SK-N-MC (cell line): ENCODE measurements at regions not wholly inside any gene's neighbourhood (a gene's known extent, or its start where the extent isn't known, plus 50 kb on each side); places are given as distances from the start of the nearest gene placed in this dataset.

Source experiments
- EZH2 ChIP-seq: fragments of 200-600 bp; sonication (generic); IDR thresholded peaks from one replicate; pipeline ENCODE4 v1.6.1; 2017; ENCODE audit warnings: antibody characterized with exemption
- FOXP2 ChIP-seq: optimal IDR thresholded peaks from 2 replicates; pipeline ENCODE3; 2011; ENCODE audit warnings: mild to moderate bottlenecking, moderate library complexity; ENCODE audit not compliant: insufficient read depth; ENCODE audit errors: extremely low read length, control extremely low read depth
- POLR2AphosphoS5 ChIP-seq: IDR thresholded peaks from 2 replicates; pipeline ENCODE4 v1.6.1; 2012; ENCODE audit warnings: mild to moderate bottlenecking, low read depth, low read length, borderline replicate concordance

- TF ChIP-seq POLR2AphosphoS5, result no peak
- no peak for TF ChIP-seq EZH2
- TF ChIP-seq FOXP2, result no peak
Measured at GRCh38 chr5:40386289-40386688, 293.4 kb upstream of the PTGER4 start.
